H1 (cell line): ENCODE measurements at regions not wholly inside any gene's neighbourhood (a gene's known extent, or its start where the extent isn't known, plus 50 kb on each side); places are given as distances from the start of the nearest gene placed in this dataset.

Experiments used
- CTCF ChIA-PET: fragments of 300-600 bp; sonication (Branson Sonifier 250); formaldehyde crosslinking; loops from one replicate; lab custom pipeline; 2021; ENCODE audit not compliant: partially characterized antibody; lab: Charles Lee
- POLR2A ChIA-PET: fragments of 300-600 bp; sonication (Branson Sonifier 250); formaldehyde crosslinking; loops from one replicate; lab custom pipeline; 2021; ENCODE audit warnings: inconsistent platforms; ENCODE audit not compliant: partially characterized antibody; lab: Charles Lee
- DNase-seq, 2 experiments: peaks; one replicate each; pipeline versions ENCODE4 v3.0.0 to v3.0.0-alpha.2; 2010 to 2022; ENCODE audit warnings: low spot score in 2 of 2, low read depth in 1 of 2, mixed read lengths in 1 of 2
- FAIRE-seq: peaks from 2 replicates; lab custom pipeline; 2011; peaks lifted over from hg19 to GRCh38; lab: Jason Lieb, UNC
- H2AFZ ChIP-seq: 2 replicates; pipeline ENCODE4 v1.8.1; 2012; ENCODE audit warnings: low read length, inconsistent platforms
- H2AK5ac ChIP-seq: 2 replicates; pipeline ENCODE4 v1.6.1; 2013; ENCODE audit warnings: low read depth, low read length
- H2BK120ac ChIP-seq: replicated peaks from 2 replicates; pipeline ENCODE3; 2013; ENCODE audit warnings: low read depth, low read length, inconsistent platforms
- H2BK12ac ChIP-seq: 2 replicates; pipeline ENCODE4 v1.6.1; 2013; ENCODE audit warnings: low read depth, low read length
- H2BK15ac ChIP-seq: 2 replicates; pipeline ENCODE4 v1.6.1; 2013; ENCODE audit warnings: low read length
- H2BK20ac ChIP-seq: 2 replicates; pipeline ENCODE4 v1.6.1; 2013; ENCODE audit warnings: low read length
- H2BK5ac ChIP-seq: 2 replicates; pipeline ENCODE4 v1.6.1; 2013; ENCODE audit warnings: low read depth, low read length
- H3K14ac ChIP-seq: 2 replicates; pipeline ENCODE4 v1.6.1; 2013; ENCODE audit warnings: inconsistent platforms; ENCODE audit not compliant: insufficient read length
- H3K18ac ChIP-seq: 2 replicates; pipeline ENCODE4 v1.6.1; 2013; ENCODE audit warnings: low read length; ENCODE audit errors: extremely low read depth
- H3K23ac ChIP-seq: 2 replicates; pipeline ENCODE4 v1.6.1; 2013; ENCODE audit warnings: inconsistent platforms; ENCODE audit not compliant: insufficient read length
- H3K23me2 ChIP-seq: 2 replicates; pipeline ENCODE4 v1.6.1; 2013; ENCODE audit warnings: low read depth, low read length
- H3K27ac ChIP-seq: 2 replicates; pipeline ENCODE4 v1.6.1; 2011; ENCODE audit warnings: low read depth, low read length, inconsistent platforms
- H3K27me3 ChIP-seq, 4 experiments: replicated peaks in 1 of 4; 1 replicate in 1 of 4; 2 replicates in 3 of 4; pipeline versions ENCODE4 v1.6.1 to v1.8.1; 2011 to 2013; ENCODE audit warnings: low read length in 3 of 4, mild to moderate bottlenecking in 3 of 4, inconsistent platforms in 2 of 4, mixed read lengths in 2 of 4, moderate library complexity in 1 of 4; ENCODE audit not compliant: control insufficient read depth in 3 of 4, insufficient read depth in 3 of 4; ENCODE audit errors: extremely low read depth in 1 of 4
- H3K36me3 ChIP-seq, 4 experiments: 2 replicates each; pipeline versions ENCODE4 v1.6.1 to v1.8.1; 2011 to 2013; ENCODE audit warnings: mild to moderate bottlenecking in 4 of 4, low read length in 3 of 4, moderate library complexity in 2 of 4, control low read depth in 1 of 4, inconsistent platforms in 1 of 4; ENCODE audit not compliant: insufficient read depth in 4 of 4, control insufficient read depth in 2 of 4
- H3K4ac ChIP-seq: replicated peaks from 2 replicates; pipeline ENCODE3; 2013; ENCODE audit warnings: low read length, low read depth, mixed read lengths, inconsistent platforms; ENCODE audit not compliant: insufficient read length
- H3K4me1 ChIP-seq, 4 experiments: replicated peaks in 1 of 4; 1 replicate in 1 of 4; 2 replicates in 3 of 4; pipeline versions ENCODE4 v1.6.1 to v1.8.1; 2011 to 2013; ENCODE audit warnings: low read length in 3 of 4, inconsistent platforms in 2 of 4, mixed read lengths in 1 of 4; ENCODE audit not compliant: insufficient read depth in 4 of 4, control insufficient read depth in 3 of 4
- H3K4me2 ChIP-seq, 2 experiments: 2 replicates each; pipeline versions ENCODE4 v1.6.1 to v1.8.1; 2011 to 2013; ENCODE audit warnings: low read depth in 2 of 2, low read length in 2 of 2, control low read depth in 1 of 2, inconsistent platforms in 1 of 2, mild to moderate bottlenecking in 1 of 2; ENCODE audit not compliant: insufficient read depth in 1 of 2
- H3K4me3 ChIP-seq, 4 experiments: fragments of 200-600, 300-600 bp in 1 of 4; sonication (generic), shearing (Covaris generic), sonication (Bioruptor Twin) in 1 of 4; 2 replicates each; pipeline versions ENCODE4 v1.5.1 to v1.8.1; 2011 to 2016; ENCODE audit warnings: low read length in 4 of 4, low read depth in 3 of 4, control low read depth in 2 of 4, inconsistent platforms in 2 of 4, mild to moderate bottlenecking in 2 of 4, mixed read lengths in 1 of 4, moderate library complexity in 1 of 4; ENCODE audit not compliant: insufficient read depth in 2 of 4; ENCODE audit errors: extremely low read depth in 1 of 4
- H3K56ac ChIP-seq: replicated peaks from 2 replicates; pipeline ENCODE3; 2013; ENCODE audit warnings: low read depth, mild to moderate bottlenecking, mixed read lengths, low read length, inconsistent platforms; ENCODE audit not compliant: insufficient read length
- H3K79me1 ChIP-seq: 2 replicates; pipeline ENCODE4 v1.6.1; 2013; ENCODE audit warnings: low read depth, low read length, control low read depth
- H3K79me2 ChIP-seq, 2 experiments: 2 replicates each; pipeline versions ENCODE4 v1.6.1 to v1.8.1; 2012 to 2013; ENCODE audit warnings: low read length in 2 of 2, mild to moderate bottlenecking in 2 of 2, inconsistent platforms in 1 of 2; ENCODE audit not compliant: insufficient read depth in 2 of 2, control insufficient read depth in 1 of 2
- H3K9ac ChIP-seq, 4 experiments: replicated peaks in 1 of 4; 1 replicate in 1 of 4; 2 replicates in 3 of 4; pipeline versions ENCODE4 v1.6.1 to v1.8.1; 2011 to 2013; ENCODE audit warnings: low read depth in 3 of 4, low read length in 3 of 4, control low read depth in 2 of 4, mild to moderate bottlenecking in 2 of 4, moderate library complexity in 2 of 4, inconsistent platforms in 1 of 4; ENCODE audit errors: extremely low read depth in 1 of 4
- H3K9me3 ChIP-seq, 2 experiments: 2 replicates each; pipeline versions ENCODE4 v1.6.1 to v1.8.1; 2012 to 2013; ENCODE audit warnings: mild to moderate bottlenecking in 2 of 2, moderate library complexity in 2 of 2, control low read depth in 1 of 2, inconsistent platforms in 1 of 2, low read depth in 1 of 2, low read length in 1 of 2, mixed read lengths in 1 of 2; ENCODE audit not compliant: insufficient read depth in 2 of 2
- H4K20me1 ChIP-seq, 2 experiments: replicated peaks in 1 of 2; 2 replicates each; pipeline versions ENCODE3 to v1.8.1; 2011 to 2013; ENCODE audit warnings: inconsistent platforms in 2 of 2, low read length in 2 of 2, mild to moderate bottlenecking in 1 of 2; ENCODE audit not compliant: insufficient read depth in 2 of 2, control insufficient read depth in 1 of 2
- H4K5ac ChIP-seq: 2 replicates; pipeline ENCODE4 v1.6.1; 2013; ENCODE audit warnings: low read length, low read depth, mixed read lengths, inconsistent platforms; ENCODE audit not compliant: insufficient read length
- H4K8ac ChIP-seq: 2 replicates; pipeline ENCODE4 v1.8.0; 2013; ENCODE audit warnings: mild to moderate bottlenecking, moderate library complexity, low read length, inconsistent platforms; ENCODE audit not compliant: insufficient read depth; ENCODE audit errors: extremely low read depth
- H4K91ac ChIP-seq: replicated peaks from 2 replicates; pipeline ENCODE3; 2013; ENCODE audit warnings: low read length, mixed read lengths, inconsistent platforms; ENCODE audit not compliant: insufficient read length
- GABPA ChIP-seq: IDR thresholded peaks from 2 replicates; pipeline ENCODE4 v1.6.1; 2011; ENCODE audit warnings: mild to moderate bottlenecking, low read length, moderate library complexity, borderline replicate concordance; ENCODE audit not compliant: insufficient read depth
- JUN ChIP-seq: IDR thresholded peaks from 2 replicates; pipeline ENCODE4 v1.6.1; 2011; ENCODE audit warnings: low read depth, mild to moderate bottlenecking, improper control_type of control experiment, low read length
- KDM4A ChIP-seq: IDR thresholded peaks from one replicate; pipeline ENCODE4 v1.7.1; 2012; ENCODE audit warnings: low read depth, mild to moderate bottlenecking, moderate library complexity, low read length, inconsistent platforms; ENCODE audit not compliant: severe bottlenecking
- MAFK ChIP-seq: IDR thresholded peaks from 2 replicates; pipeline ENCODE4 v1.6.1; 2012; ENCODE audit warnings: low read depth, mild to moderate bottlenecking, improper control_type of control experiment, low read length
- MAX ChIP-seq: IDR thresholded peaks from 2 replicates; pipeline ENCODE4 v1.6.1; 2012; ENCODE audit warnings: inconsistent platforms
- NRF1 ChIP-seq: IDR thresholded peaks from 2 replicates; pipeline ENCODE4 v1.6.1; 2011; ENCODE audit warnings: mild to moderate bottlenecking, low read depth, low read length, improper control_type of control experiment
- RFX5 ChIP-seq: IDR thresholded peaks from 2 replicates; pipeline ENCODE4 v1.6.1; 2011; ENCODE audit warnings: low read depth, low read length, improper control_type of control experiment, borderline replicate concordance
- SP4 ChIP-seq: IDR thresholded peaks from 2 replicates; pipeline ENCODE4 v1.6.1; 2012; ENCODE audit warnings: low read length, inconsistent platforms
- TAF7 ChIP-seq: optimal IDR thresholded peaks from 2 replicates; pipeline ENCODE3; 2011; ENCODE audit warnings: low read depth, mild to moderate bottlenecking, inconsistent platforms, low read length, moderate library complexity, borderline replicate concordance
- TEAD4 ChIP-seq: IDR thresholded peaks from 2 replicates; pipeline ENCODE4 v1.6.1; 2012; ENCODE audit warnings: low read depth, low read length, inconsistent platforms, mixed read lengths
- ZNF274 ChIP-seq: IDR thresholded peaks from 2 replicates; pipeline ENCODE4 v1.7.0; 2012; ENCODE audit warnings: low read length, borderline replicate concordance; ENCODE audit errors: extremely low read depth
- TF ChIP-seq, protein P1 (sequence below): IDR thresholded peaks from 2 replicates; pipeline ENCODE4 v1.6.1; 2011; ENCODE audit warnings: low read depth, mild to moderate bottlenecking, low read length; ENCODE audit not compliant: insufficient read depth

DNA sequence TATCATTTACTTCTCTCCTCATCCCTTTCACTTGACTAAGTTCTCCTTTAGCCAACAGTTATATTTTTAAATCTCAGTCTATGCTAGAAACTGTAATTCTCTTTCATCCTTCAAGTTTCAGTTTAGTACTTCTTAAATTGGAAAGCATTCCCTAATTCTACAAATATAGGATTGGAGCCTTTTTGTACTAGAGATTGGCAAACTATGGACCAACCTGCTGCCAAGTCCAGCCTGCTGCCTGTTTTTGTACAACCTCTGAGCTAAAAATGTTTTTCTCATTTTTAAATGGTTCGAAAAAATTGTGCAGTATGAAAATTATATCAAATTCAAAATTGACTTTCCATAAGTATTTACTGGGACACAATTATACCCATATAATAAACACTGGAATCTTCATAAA, 1381.5 kb upstream of the SPRY2 start (continued):
- TF ChIP-seq MAX, result no peak
- TF ChIP-seq, all 59 proteins: peak for 0

- Histone ChIP-seq H2BK12ac (no peak overlapping the region), H3K4me3 (no peak overlapping the region), H3K9me3 (no peaks in the 10 kb centered on the region), H3K56ac (no peak overlapping the region), H4K5ac (no peak overlapping the region), H2BK120ac (no peak overlapping the region), H3K9ac (no peak overlapping the region), H3K23ac (no peak overlapping the region), H2BK5ac (no peak overlapping the region), H3K36me3 (no peaks in the 10 kb centered on the region), H3K27ac (no peak overlapping the region), H3K4me2 (no peak overlapping the region), H3K27me3 (no peaks in the 10 kb centered on the region), H3K14ac (no peak overlapping the region), H3K4ac (no peak overlapping the region), H3K79me2 (no peaks in the 10 kb centered on the region), H3K79me1 (no peaks in the 10 kb centered on the region), H2AK5ac (no peak overlapping the region), H4K20me1 (no peaks in the 10 kb centered on the region), H4K91ac (no peak overlapping the region), H2BK20ac (no peak overlapping the region), H3K23me2 (no peaks in the 10 kb centered on the region), H3K18ac (no peak overlapping the region), H2BK15ac (no peak overlapping the region), H3K4me1 (no peaks in the 10 kb centered on the region), H2AFZ (no peak overlapping the region), H4K8ac (no peak overlapping the region)
- POLR2A ChIA-PET, result no interaction called here
- CTCF ChIA-PET, result no interaction called here
- DNase-seq (no peak), FAIRE-seq (no peak)
- TF ChIP-seq GABPA (no peak), SP4 (no peak), TAF7 (no peak), ZNF274 (no peak), KDM4A (no peak), NRF1 (no peak), RFX5 (no peak), JUN (no peak), MAFK (no peak), TEAD4 (no peak)
- TF ChIP-seq, protein P1, sequence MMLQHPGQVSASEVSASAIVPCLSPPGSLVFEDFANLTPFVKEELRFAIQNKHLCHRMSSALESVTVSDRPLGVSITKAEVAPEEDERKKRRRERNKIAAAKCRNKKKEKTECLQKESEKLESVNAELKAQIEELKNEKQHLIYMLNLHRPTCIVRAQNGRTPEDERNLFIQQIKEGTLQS, result no peak
Observed at GRCh38 chr13:81721400-81721799, 1380.5 kb upstream of the SPRY2 start.
